ENCODE measurements at regions not wholly inside any gene's neighbourhood (a gene's known extent, or its start where the extent isn't known, plus 50 kb on each side); places are given as distances from the start of the nearest gene placed in this dataset.

DNA sequence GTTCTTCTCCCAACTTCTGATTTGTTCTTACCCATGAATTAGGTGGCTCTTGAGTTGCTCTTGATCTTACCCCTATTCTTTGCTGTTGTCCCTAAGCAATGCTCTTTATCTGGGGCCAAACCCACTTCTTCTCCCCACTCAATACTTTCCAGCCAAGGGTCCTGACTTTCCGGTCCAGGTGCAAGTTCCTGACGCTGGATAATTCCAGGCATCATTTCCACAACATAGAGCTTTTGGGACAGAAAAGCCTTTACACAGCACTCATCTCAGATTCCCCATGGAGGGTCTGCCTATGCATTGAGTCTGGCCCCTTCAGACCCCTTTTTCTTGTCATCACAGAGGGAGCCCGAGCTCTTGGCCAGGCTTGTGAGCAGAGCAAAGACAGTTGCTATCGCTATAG lies 85.4 kb upstream of the BOC start:
- POLR2A ChIA-PET = no interaction called here
- DNase-seq (no peak), ATAC-seq (no peak)
- Mint-ChIP-seq H3K27me3 (ENCODE audit: low read depth) (peaks cover 4% of the 10 kb centered on the region), H3K27ac (no peak overlapping the region), H3K9me3 (ENCODE audit: insufficient read depth) (no peaks in the 10 kb centered on the region), H3K4me3 (no peak overlapping the region), H3K4me1 (ENCODE audit: low read depth) (no peaks in the 10 kb centered on the region), H3K36me3 (ENCODE audit: low read depth) (no peaks in the 10 kb centered on the region)
- CTCF ChIA-PET = interaction anchor here (0.6 kb wide), 1 partner anchor 420 kb away, joined by 3 read pairs; no protein-coding TSS in a partner anchor

DNA sequence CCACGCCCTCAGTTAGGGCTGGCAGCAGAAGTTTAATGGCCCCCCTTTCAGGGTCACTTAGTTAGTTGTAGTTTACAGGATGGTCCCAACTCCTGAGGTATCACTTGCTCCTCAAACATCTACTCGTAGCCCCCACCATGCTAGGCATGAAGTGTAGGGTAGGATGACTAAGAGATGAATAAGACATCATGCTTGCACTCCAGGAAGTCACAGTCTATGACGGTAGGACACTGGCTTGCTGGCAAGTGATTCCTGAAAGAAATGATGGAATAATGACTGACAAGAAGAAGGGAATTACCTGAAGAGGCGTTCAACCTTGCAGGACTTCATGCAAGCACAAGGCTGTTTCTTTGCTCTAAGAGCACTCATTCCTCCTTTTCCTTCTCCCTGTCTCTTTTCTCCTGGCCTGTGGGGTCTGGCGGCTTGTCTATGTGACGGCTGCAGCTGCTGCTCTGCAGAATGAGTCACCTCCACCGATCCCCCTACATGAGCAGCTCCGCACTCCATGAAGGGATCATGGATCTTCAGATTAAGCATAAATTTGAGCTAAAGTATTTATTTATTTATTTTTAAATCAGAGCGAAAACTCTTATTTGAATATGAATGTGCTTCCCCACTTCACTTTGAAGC lies 82.9 kb upstream of the BOC start:
- H3K4me3 Mint-ChIP-seq = no peak overlapping the region
- ChIA-PET POLR2A (no interaction called here), CTCF (no interaction called here)
- H3K9me3 Mint-ChIP-seq (ENCODE audit: insufficient read depth) = no peaks in the 10 kb centered on the region
- ATAC-seq (no peak), DNase-seq (no peak)
- peaks cover 2% of the 10 kb centered on the region for H3K27me3 Mint-ChIP-seq (ENCODE audit: low read depth)
- no peaks in the 10 kb centered on the region for H3K36me3 Mint-ChIP-seq (ENCODE audit: low read depth)
- no peak overlapping the region for H3K27ac Mint-ChIP-seq
- no peaks in the 10 kb centered on the region for H3K4me1 Mint-ChIP-seq (ENCODE audit: low read depth)

GRCh38 chr3:113129168-113129567 lies 82.2 kb upstream of the BOC start:
- H3K36me3 Mint-ChIP-seq (ENCODE audit: low read depth) = no peaks in the 10 kb centered on the region
- H3K4me1 Mint-ChIP-seq (ENCODE audit: low read depth) = no peaks in the 10 kb centered on the region
- no peak for DNase-seq
- no peak overlapping the region for H3K4me3 Mint-ChIP-seq
- ChIA-PET CTCF (no interaction called here), POLR2A (no interaction called here)
- ATAC-seq = no peak
- H3K27ac Mint-ChIP-seq = no peak overlapping the region
- no peaks in the 10 kb centered on the region for H3K9me3 Mint-ChIP-seq (ENCODE audit: insufficient read depth)
- H3K27me3 Mint-ChIP-seq (ENCODE audit: low read depth) = peaks cover 2% of the 10 kb centered on the region

DNA sequence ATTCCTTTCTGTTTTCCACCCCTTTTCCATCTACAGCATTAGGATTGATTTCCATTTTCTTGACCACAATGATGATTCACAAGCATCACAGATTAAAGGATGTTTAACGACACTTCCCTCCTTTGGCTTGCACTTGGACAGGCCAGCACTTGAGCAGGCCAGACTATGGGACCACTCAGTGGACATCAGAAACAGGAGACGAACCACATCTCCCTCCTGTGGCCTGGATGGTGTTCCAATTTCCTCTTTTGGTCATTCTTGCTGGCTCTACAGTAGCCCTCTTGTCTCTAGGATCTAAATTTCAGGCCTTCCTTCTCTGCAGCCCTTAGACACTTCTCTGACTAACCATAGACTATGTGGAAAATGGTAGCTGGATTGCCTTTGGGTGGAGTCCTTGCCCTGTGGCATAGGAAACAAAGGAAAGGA lies 78.8 kb upstream of the BOC start:
- H3K4me3 Mint-ChIP-seq = no peak overlapping the region
- no peaks in the 10 kb centered on the region for H3K9me3 Mint-ChIP-seq (ENCODE audit: insufficient read depth)
- ChIA-PET CTCF (no interaction called here), POLR2A (no interaction called here)
- H3K4me1 Mint-ChIP-seq (ENCODE audit: low read depth) = no peaks in the 10 kb centered on the region
- DNase-seq (no peak), ATAC-seq (no peak)
- H3K27me3 Mint-ChIP-seq (ENCODE audit: low read depth) = no peaks in the 10 kb centered on the region
- H3K36me3 Mint-ChIP-seq (ENCODE audit: low read depth) = no peaks in the 10 kb centered on the region
- no peak overlapping the region for H3K27ac Mint-ChIP-seq

- DNase-seq (no peak), ATAC-seq (no peak)
- H3K9me3 Mint-ChIP-seq (ENCODE audit: insufficient read depth) = no peaks in the 10 kb centered on the region
- H3K4me1 Mint-ChIP-seq (ENCODE audit: low read depth) = no peaks in the 10 kb centered on the region
- no peak overlapping the region for H3K27ac Mint-ChIP-seq
- ChIA-PET CTCF (no interaction called here), POLR2A (no interaction called here)
- H3K27me3 Mint-ChIP-seq (ENCODE audit: low read depth) = no peaks in the 10 kb centered on the region
- H3K36me3 Mint-ChIP-seq (ENCODE audit: low read depth) = no peaks in the 10 kb centered on the region
- no peak overlapping the region for H3K4me3 Mint-ChIP-seq
Measured at GRCh38 chr3:113133140-113133539, 78.2 kb upstream of the BOC start.

DNA sequence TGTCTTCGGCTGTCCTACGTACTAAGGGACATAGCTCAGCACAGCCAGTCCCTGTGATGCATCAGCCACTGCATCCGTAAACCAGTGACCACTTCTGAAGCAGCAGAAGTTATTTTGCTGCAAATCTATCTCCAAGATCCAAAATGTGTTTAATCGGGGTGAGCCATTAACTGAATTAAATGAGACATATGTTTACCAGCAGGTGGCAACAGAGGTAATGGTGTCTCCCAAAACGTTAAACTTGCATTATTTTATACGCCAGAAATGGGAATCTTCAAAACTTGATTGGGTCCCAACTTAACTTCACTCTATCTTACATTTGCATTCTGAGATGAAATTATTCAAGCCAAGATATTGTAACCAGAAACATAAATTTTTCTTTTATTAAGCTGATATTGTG lies 75.3 kb upstream of the BOC start:
- no peaks in the 10 kb centered on the region for H3K27me3 Mint-ChIP-seq (ENCODE audit: low read depth)
- no peaks in the 10 kb centered on the region for H3K36me3 Mint-ChIP-seq (ENCODE audit: low read depth)
- H3K4me1 Mint-ChIP-seq (ENCODE audit: low read depth) = no peaks in the 10 kb centered on the region
- ChIA-PET POLR2A (no interaction called here), CTCF (interaction anchor here (0.6 to 2.7 kb wide), 10 partner anchors 11 to 157 kb away, joined by 3 to 10 read pairs (median 4); no protein-coding TSS in a partner anchor)
- ATAC-seq = no peak
- no peak overlapping the region for H3K4me3 Mint-ChIP-seq
- H3K9me3 Mint-ChIP-seq (ENCODE audit: insufficient read depth) = no peaks in the 10 kb centered on the region
- DNase-seq = no peak
- no peak overlapping the region for H3K27ac Mint-ChIP-seq

- Mint-ChIP-seq H3K36me3 (ENCODE audit: low read depth) (no peaks in the 10 kb centered on the region), H3K27me3 (ENCODE audit: low read depth) (no peaks in the 10 kb centered on the region), H3K4me1 (ENCODE audit: low read depth) (no peaks in the 10 kb centered on the region), H3K27ac (no peak overlapping the region), H3K4me3 (no peak overlapping the region), H3K9me3 (ENCODE audit: insufficient read depth) (no peaks in the 10 kb centered on the region)
- POLR2A ChIA-PET = no interaction called here
- CTCF ChIA-PET = interaction anchor here (0.6 to 2.7 kb wide), 9 partner anchors 12 to 156 kb away, joined by 3 to 10 read pairs (median 4); no protein-coding TSS in a partner anchor
- no peak for ATAC-seq
- DNase-seq = no peak
Measured at GRCh38 chr3:113136544-113136943, 74.8 kb upstream of the BOC start.

DNA sequence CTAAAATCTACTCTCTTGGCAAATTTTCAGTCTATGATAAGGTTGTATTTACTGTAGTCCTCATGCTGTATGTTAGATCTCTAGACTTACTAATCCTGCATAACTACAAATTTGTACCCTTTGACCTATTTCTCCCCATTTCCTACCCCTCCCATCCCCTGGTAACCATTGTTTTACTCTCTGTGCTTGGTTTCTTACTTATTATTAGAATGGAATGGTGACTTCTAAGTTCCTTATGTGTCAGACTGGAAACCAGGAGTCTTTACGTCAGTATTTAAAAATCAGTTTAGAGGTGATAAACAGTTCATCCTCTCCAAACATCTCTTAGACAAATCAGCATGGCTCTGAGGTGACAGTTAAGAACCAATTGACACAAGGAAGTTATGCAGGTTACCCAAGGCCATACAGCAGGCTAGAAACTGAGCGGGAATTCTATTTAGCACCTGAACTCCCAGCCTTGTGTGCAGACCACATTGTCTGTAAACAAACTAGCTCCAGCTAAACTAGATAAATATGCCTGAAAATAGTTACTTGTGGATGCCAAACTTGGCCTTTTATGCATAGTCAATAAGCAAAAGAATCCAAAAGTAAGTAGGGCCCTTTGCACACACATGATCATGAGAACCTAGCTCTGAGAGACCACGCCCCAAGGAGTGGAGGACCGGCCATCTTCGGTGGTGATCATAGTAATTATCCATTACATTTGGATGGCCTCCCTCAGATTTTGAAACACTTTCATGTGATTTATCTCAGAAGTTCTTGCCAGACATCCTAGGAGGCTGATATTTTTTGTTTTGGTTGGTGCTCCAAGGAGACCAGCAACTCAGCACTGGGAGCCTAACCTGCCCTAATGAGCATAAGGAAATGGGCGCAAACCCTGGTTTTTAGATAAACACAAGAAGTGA lies 72.3 kb upstream of the BOC start:
- DNase-seq = no peak
- Mint-ChIP-seq H3K27me3 (ENCODE audit: low read depth) (peaks cover 5% of the 10 kb centered on the region), H3K27ac (no peak overlapping the region), H3K9me3 (ENCODE audit: insufficient read depth) (no peaks in the 10 kb centered on the region), H3K4me1 (ENCODE audit: low read depth) (no peaks in the 10 kb centered on the region), H3K36me3 (ENCODE audit: low read depth) (no peaks in the 10 kb centered on the region), H3K4me3 (no peak overlapping the region)
- CTCF ChIA-PET = no interaction called here
- POLR2A ChIA-PET = no interaction called here
- no peak for ATAC-seq

GRCh38 chr3:113140876-113141275 lies 70.5 kb upstream of the BOC start:
- POLR2A ChIA-PET = no interaction called here
- no peak for ATAC-seq
- Mint-ChIP-seq H3K27ac (no peak overlapping the region), H3K27me3 (ENCODE audit: low read depth) (peaks cover 7% of the 10 kb centered on the region), H3K4me1 (ENCODE audit: low read depth) (no peaks in the 10 kb centered on the region), H3K36me3 (ENCODE audit: low read depth) (no peaks in the 10 kb centered on the region), H3K4me3 (no peak overlapping the region), H3K9me3 (ENCODE audit: insufficient read depth) (no peaks in the 10 kb centered on the region)
- CTCF ChIA-PET = no interaction called here
- DNase-seq = no peak

GRCh38 chr3:113141543-113141942 lies 69.8 kb upstream of the BOC start:
- ATAC-seq (no peak), DNase-seq (no peak)
- POLR2A ChIA-PET = no interaction called here
- CTCF ChIA-PET = no interaction called here
- Mint-ChIP-seq H3K9me3 (ENCODE audit: insufficient read depth) (no peaks in the 10 kb centered on the region), H3K4me1 (ENCODE audit: low read depth) (no peaks in the 10 kb centered on the region), H3K27me3 (ENCODE audit: low read depth) (peaks cover 7% of the 10 kb centered on the region), H3K36me3 (ENCODE audit: low read depth) (no peaks in the 10 kb centered on the region), H3K27ac (no peak overlapping the region), H3K4me3 (no peak overlapping the region)

DNA sequence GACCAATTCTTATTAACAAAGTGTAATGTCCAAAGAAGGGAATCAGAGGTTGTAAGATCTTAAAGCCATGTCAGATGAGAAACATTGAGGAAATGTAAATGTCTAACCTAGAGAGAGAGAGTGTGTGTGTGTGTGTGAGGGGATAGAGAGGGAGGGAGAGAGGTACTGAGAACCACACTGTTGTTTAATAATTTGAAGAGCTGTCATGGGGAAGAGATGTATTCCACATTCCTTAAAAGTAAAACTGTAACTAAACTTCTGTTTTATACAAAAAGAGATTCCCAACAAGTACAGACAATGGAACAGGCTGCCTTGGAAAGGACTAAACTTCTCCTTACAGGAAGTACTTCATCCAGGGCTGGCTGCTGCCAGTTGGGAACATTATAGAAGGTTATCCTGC lies 68.9 kb upstream of the BOC start:
- no peak for DNase-seq
- Mint-ChIP-seq H3K27ac (no peak overlapping the region), H3K9me3 (ENCODE audit: insufficient read depth) (no peaks in the 10 kb centered on the region), H3K27me3 (ENCODE audit: low read depth) (peaks cover 10% of the 10 kb centered on the region), H3K4me3 (no peak overlapping the region), H3K4me1 (ENCODE audit: low read depth) (no peaks in the 10 kb centered on the region), H3K36me3 (ENCODE audit: low read depth) (no peaks in the 10 kb centered on the region)
- no peak for ATAC-seq
- CTCF ChIA-PET = no interaction called here
- POLR2A ChIA-PET = no interaction called here

DNA sequence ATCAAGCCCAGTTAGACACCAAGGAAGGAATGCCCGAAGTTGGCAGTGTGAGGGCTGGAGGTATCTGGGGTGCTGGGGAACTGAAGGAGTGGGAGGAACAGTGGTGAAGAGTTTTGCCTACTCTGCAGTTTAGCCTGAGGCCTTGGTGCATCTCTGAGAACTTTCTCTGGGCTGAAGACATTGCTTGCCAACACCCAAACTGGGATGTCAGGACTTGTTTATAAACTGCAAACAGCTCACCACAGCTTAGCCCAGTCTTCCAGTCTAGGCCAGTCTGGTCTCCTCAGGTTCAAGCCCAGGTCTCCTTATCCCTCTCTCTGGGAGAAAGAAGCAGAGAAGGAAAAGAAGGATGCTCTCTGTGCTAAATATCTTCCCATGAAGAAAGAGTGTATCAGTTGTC lies 68.0 kb upstream of the BOC start:
- ChIA-PET POLR2A (no interaction called here), CTCF (no interaction called here)
- Mint-ChIP-seq H3K4me1 (ENCODE audit: low read depth) (no peaks in the 10 kb centered on the region), H3K36me3 (ENCODE audit: low read depth) (no peaks in the 10 kb centered on the region), H3K27ac (no peak overlapping the region), H3K4me3 (no peak overlapping the region), H3K9me3 (ENCODE audit: insufficient read depth) (no peaks in the 10 kb centered on the region), H3K27me3 (ENCODE audit: low read depth) (peaks cover 13% of the 10 kb centered on the region)
- ATAC-seq = no peak
- DNase-seq = no peak
